ENCODE measurements at regions not wholly inside any gene's neighbourhood (a gene's known extent, or its start where the extent isn't known, plus 50 kb on each side); places are given as distances from the start of the nearest gene placed in this dataset.
"Not testable (repeated sequence)": the region's sequence is repeated elsewhere in the genome, so short reads cannot be mapped to it uniquely, and the experiment has no call there.

DNA sequence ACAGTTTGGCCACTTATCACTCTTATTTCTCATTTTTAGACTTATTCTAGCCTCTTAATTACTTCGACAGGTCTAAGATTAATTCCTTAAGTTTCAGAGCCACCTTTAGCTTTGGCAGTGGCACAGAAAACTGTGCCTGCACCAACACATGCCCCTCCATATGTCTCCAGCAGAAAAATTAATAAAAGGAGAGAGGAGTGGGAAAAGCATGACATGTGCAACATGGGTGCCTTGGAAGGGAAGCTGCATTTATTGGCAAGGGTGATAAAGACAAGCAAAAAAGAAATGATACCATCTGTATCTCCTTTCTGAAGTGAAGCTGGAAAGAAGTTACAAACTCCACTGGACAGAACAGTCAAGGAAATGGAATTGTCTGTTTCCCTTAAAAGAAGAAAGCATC is 121.7 kb upstream of the CFAP20DC start:
- H3K27me3 Mint-ChIP-seq: peaks cover 0 to 4% of the 10 kb centered on the region in 2 donors
- Histone ChIP-seq H3K4me1 (ENCODE audit: control insufficient read depth in 1 of 2, extremely low read depth in 1 of 2, insufficient read depth in 2 of 2, low read length in 2 of 2) (no peaks in the 10 kb centered on the region), H3K4me3 (ENCODE audit: control insufficient read depth in 1 of 2, extremely low read depth in 1 of 2, low read length in 1 of 2) (no peak overlapping the region), H3K9me3 (no peaks in the 10 kb centered on the region), H3K27me3 (replicated peaks in 1 of 2; ENCODE audit: control insufficient read depth in 2 of 2, extremely low read depth in 1 of 2, insufficient read depth in 2 of 2, low read length in 1 of 2) (no peaks in the 10 kb centered on the region), H3K27ac (ENCODE audit: low read length) (no peak overlapping the region), H3K36me3 (ENCODE audit: control insufficient read depth in 2 of 2, extremely low read depth in 1 of 2, insufficient read depth in 1 of 2, low read length in 1 of 2) (no peaks in the 10 kb centered on the region)
- H3K9me3 Mint-ChIP-seq: peaks cover 0 to 4% (median 0%) of the 10 kb centered on the region in 3 donors
- DNase-seq (no peak), ATAC-seq (replicated peaks in 1 of 4) (no peak)
- no peak overlapping the region for H3K4me3 Mint-ChIP-seq
- H3K36me3 Mint-ChIP-seq: no peaks in the 10 kb centered on the region
- CTCF ChIA-PET: no interaction called here
- POLR2A ChIA-PET: no interaction called here
- 67% methylated on average over 1 of the region's 1 CpG for WGBS (ENCODE audit: insufficient coverage)
- no peak overlapping the region for H3K27ac Mint-ChIP-seq
- H3K4me1 Mint-ChIP-seq: no peaks in the 10 kb centered on the region

DNA sequence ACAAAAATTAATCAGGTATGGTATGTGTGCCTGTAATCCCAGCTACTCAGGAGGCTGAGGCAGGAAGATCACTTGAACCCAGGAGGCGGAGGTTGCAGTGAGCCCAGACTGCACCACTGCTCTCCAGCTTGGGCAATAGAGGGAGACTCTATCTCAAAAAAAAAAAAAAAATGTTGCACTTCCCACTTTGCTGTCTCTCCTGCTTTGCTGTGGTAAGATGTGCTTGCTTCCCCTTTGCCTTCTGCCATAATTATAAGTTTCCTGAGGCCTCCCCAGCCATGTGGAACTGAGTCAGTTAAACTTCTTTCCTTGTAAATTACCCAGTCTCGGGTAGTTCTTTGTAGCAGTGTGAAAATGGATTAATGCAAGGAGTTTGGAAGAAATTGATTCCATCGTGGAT is 120.3 kb upstream of the CFAP20DC start:
- H3K27ac ChIP-seq (ENCODE audit: low read length); H3K36me3 Mint-ChIP-seq; H3K27me3 Mint-ChIP-seq; H3K4me1 ChIP-seq (ENCODE audit: control insufficient read depth in 1 of 2, extremely low read depth in 1 of 2, insufficient read depth in 2 of 2, low read length in 2 of 2); H3K36me3 ChIP-seq (ENCODE audit: control insufficient read depth in 2 of 2, extremely low read depth in 1 of 2, insufficient read depth in 1 of 2, low read length in 1 of 2); DNase-seq; H3K27ac Mint-ChIP-seq; H3K9me3 Mint-ChIP-seq; H3K4me3 Mint-ChIP-seq; POLR2A ChIA-PET; H3K4me3 ChIP-seq (ENCODE audit: control insufficient read depth in 1 of 2, extremely low read depth in 1 of 2, low read length in 1 of 2); H3K9me3 ChIP-seq; ATAC-seq (replicated peaks in 1 of 4); H3K27me3 ChIP-seq (replicated peaks in 1 of 2; ENCODE audit: control insufficient read depth in 2 of 2, extremely low read depth in 1 of 2, insufficient read depth in 2 of 2, low read length in 1 of 2); H3K4me1 Mint-ChIP-seq: not testable (repeated sequence)
- 82% methylated on average over 1 of the region's 3 CpGs for WGBS (ENCODE audit: insufficient coverage)
- CTCF ChIA-PET: interaction anchor here in 1 of 2 donors (0.7 kb wide), 1 partner anchor 25 kb away, joined by 3 read pairs; no protein-coding TSS in a partner anchor

DNA sequence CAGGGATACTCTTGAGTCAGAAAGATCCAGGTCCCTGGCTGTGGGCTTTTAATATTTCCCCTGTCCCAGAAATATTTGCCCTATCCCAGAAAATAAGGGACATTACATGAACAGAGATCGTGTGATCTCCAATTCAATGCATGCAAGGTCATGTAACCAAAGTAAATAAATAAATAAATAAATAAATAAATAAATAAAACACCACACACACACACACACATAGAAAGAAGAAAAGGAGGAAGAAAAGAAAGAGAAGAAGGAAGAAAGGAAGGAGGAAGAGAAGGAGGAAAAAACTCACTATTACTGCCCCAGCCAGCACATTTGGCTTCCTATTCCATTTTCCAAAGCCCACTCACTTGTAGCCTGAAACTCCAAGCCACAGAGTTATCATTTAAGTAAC is 117.9 kb upstream of the CFAP20DC start:
- no peaks in the 10 kb centered on the region for H3K36me3 Mint-ChIP-seq
- CTCF ChIA-PET: interaction anchor here in 1 of 2 donors (0.7 kb wide), 1 partner anchor 650 kb away, joined by 3 read pairs; no protein-coding TSS in a partner anchor
- DNase-seq: no peak

DNA sequence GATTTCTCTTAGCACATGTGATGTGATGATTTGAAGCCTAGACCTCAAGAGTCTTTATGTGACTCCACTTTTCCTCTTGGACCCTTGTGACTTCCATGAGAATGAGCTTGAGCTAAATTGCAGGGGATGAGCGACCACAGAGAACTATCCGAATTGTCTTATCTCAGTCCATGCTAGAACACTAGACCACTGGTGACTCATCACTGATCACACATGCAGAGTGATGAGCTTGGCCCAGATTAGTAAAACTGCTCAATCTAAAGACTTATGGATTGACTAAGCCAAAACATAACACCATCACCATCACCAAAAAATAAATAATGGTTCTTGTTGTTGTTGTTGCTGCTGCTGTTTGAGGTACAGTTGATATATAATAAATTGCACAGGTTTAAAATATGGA is 114.1 kb upstream of the CFAP20DC start:
- Histone ChIP-seq H3K9me3 (no peaks in the 10 kb centered on the region), H3K4me1 (ENCODE audit: control insufficient read depth in 1 of 2, extremely low read depth in 1 of 2, insufficient read depth in 2 of 2, low read length in 2 of 2) (no peaks in the 10 kb centered on the region), H3K27ac (ENCODE audit: low read length) (no peak overlapping the region), H3K36me3 (ENCODE audit: control insufficient read depth in 2 of 2, extremely low read depth in 1 of 2, insufficient read depth in 1 of 2, low read length in 1 of 2) (no peaks in the 10 kb centered on the region), H3K27me3 (replicated peaks in 1 of 2; ENCODE audit: control insufficient read depth in 2 of 2, extremely low read depth in 1 of 2, insufficient read depth in 2 of 2, low read length in 1 of 2) (no peaks in the 10 kb centered on the region), H3K4me3 (ENCODE audit: control insufficient read depth in 1 of 2, extremely low read depth in 1 of 2, low read length in 1 of 2) (no peak overlapping the region)
- DNase-seq: no peak
- CTCF ChIA-PET: no interaction called here
- no peaks in the 10 kb centered on the region for H3K9me3 Mint-ChIP-seq
- WGBS (ENCODE audit: insufficient coverage): 56% methylated on average over 2 of the region's 2 CpGs
- ATAC-seq (replicated peaks in 1 of 4): no peak
- H3K27ac Mint-ChIP-seq: no peak overlapping the region
- H3K27me3 Mint-ChIP-seq: peaks cover 0 to 1% of the 10 kb centered on the region in 2 donors
- H3K4me1 Mint-ChIP-seq: no peaks in the 10 kb centered on the region
- no peak overlapping the region for H3K4me3 Mint-ChIP-seq
- no peaks in the 10 kb centered on the region for H3K36me3 Mint-ChIP-seq
- POLR2A ChIA-PET: no interaction called here

More for the DNA sequence above, 117.9 kb upstream of the CFAP20DC start:
- no peaks in the 10 kb centered on the region for H3K4me1 Mint-ChIP-seq
- H3K27me3 Mint-ChIP-seq: no peaks in the 10 kb centered on the region
- H3K27me3 ChIP-seq (replicated peaks in 1 of 2; ENCODE audit: control insufficient read depth in 2 of 2, extremely low read depth in 1 of 2, insufficient read depth in 2 of 2, low read length in 1 of 2): no peaks in the 10 kb centered on the region
- POLR2A ChIA-PET: no interaction called here
- H3K4me1 ChIP-seq (ENCODE audit: control insufficient read depth in 1 of 2, extremely low read depth in 1 of 2, insufficient read depth in 2 of 2, low read length in 2 of 2): no peaks in the 10 kb centered on the region
- no peak overlapping the region for H3K4me3 ChIP-seq (ENCODE audit: control insufficient read depth in 1 of 2, extremely low read depth in 1 of 2, low read length in 1 of 2)
- no CpG with 5 or more reads among the region's 1 CpG for WGBS (ENCODE audit: insufficient coverage)
- H3K9me3 Mint-ChIP-seq: peaks cover 0 to 4% (median 0%) of the 10 kb centered on the region in 3 donors
- H3K27ac ChIP-seq (ENCODE audit: low read length): no peak overlapping the region
- no peaks in the 10 kb centered on the region for H3K9me3 ChIP-seq
- no peak overlapping the region for H3K4me3 Mint-ChIP-seq
- no peak for ATAC-seq (replicated peaks in 1 of 4)
- no peak overlapping the region for H3K27ac Mint-ChIP-seq
- H3K36me3 ChIP-seq (ENCODE audit: control insufficient read depth in 2 of 2, extremely low read depth in 1 of 2, insufficient read depth in 1 of 2, low read length in 1 of 2): no peaks in the 10 kb centered on the region

DNA sequence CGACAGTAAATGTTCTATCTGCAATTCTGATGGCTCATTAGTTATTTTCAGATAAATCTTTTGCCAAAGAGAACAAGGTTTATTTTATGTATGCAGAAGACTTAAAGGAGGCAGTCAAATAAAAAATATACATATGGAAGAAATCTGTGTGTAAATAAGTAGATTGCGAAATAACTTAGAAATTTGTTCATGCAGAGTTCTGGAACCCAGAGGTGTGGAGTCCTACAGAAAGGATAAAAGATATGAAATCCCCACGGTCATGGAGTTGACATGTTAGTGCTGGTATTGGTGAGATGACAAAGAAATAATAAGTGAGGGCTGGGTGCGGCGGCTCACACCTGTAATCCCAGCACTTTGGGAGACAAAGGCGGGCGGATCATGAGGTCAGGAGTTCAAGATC is 111.2 kb upstream of the CFAP20DC start:
- no peaks in the 10 kb centered on the region for H3K9me3 ChIP-seq
- no peak for DNase-seq
- CTCF ChIA-PET: no interaction called here
- ATAC-seq (replicated peaks in 1 of 4): no peak
- POLR2A ChIA-PET: no interaction called here
- Mint-ChIP-seq H3K27me3 (peaks cover 4 to 9% of the 10 kb centered on the region in 2 donors), H3K27ac (no peak overlapping the region), H3K36me3 (no peaks in the 10 kb centered on the region), H3K9me3 (no peaks in the 10 kb centered on the region), H3K4me1 (no peaks in the 10 kb centered on the region), H3K4me3 (no peak overlapping the region)
- H3K27ac ChIP-seq (ENCODE audit: low read length): no peak overlapping the region
- H3K4me3 ChIP-seq (ENCODE audit: control insufficient read depth in 1 of 2, extremely low read depth in 1 of 2, low read length in 1 of 2): no peak overlapping the region
- H3K27me3 ChIP-seq (replicated peaks in 1 of 2; ENCODE audit: control insufficient read depth in 2 of 2, extremely low read depth in 1 of 2, insufficient read depth in 2 of 2, low read length in 1 of 2): no peaks in the 10 kb centered on the region
- H3K36me3 ChIP-seq (ENCODE audit: control insufficient read depth in 2 of 2, extremely low read depth in 1 of 2, insufficient read depth in 1 of 2, low read length in 1 of 2): no peaks in the 10 kb centered on the region
- H3K4me1 ChIP-seq (ENCODE audit: control insufficient read depth in 1 of 2, extremely low read depth in 1 of 2, insufficient read depth in 2 of 2, low read length in 2 of 2): no peaks in the 10 kb centered on the region
- 88% methylated on average over 2 of the region's 7 CpGs for WGBS (ENCODE audit: insufficient coverage)

DNA sequence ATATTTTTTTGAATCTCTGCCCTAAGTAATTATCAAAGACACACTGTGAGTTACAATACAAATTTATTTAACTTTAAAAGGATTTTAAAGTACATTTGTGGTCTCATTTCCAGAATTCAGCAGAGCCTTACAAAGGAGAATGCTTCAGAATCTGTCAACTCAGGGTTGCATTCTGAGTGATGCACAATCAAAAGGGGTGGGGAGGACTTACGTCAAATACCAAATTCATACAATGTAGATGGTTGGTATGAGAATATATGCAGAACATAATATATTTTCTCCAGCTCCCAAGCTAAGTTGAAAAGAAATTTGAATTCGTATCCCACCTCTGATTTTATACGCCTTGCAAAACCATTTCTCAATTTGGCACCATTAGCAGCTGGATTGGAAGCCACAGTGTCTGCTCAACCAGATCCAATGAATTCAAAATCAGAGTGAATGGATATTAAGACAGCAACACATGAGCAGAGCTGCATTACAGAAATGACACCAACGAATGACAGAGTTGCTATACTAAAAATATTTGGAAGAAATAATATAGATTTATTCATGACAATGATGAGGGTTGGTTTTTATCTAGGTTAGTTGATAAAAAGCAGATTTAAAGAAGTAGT is 110.4 kb upstream of the CFAP20DC start:
- no peaks in the 10 kb centered on the region for H3K36me3 Mint-ChIP-seq
- peaks cover 4 to 9% of the 10 kb centered on the region in 2 donors for H3K27me3 Mint-ChIP-seq
- POLR2A ChIA-PET: no interaction called here

DNA sequence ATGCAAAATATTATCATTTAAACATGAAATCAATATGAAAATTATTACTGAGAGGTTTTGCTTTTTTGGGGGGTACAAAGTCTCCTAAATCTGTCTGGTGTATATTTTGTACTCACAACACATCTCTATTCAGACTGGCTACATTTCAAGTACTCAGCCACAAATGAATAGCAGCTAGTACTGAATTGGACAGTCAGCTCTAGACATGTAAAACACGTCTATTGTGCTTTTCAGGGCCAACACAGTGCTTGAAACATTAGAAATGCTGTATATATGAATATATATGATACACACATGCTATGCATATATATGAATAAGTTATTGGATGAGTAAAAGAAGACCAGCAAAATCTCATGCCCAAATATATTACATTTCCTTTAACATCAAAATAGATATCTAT is 103.8 kb upstream of the CFAP20DC start:
- Histone ChIP-seq H3K4me3 (ENCODE audit: control insufficient read depth in 1 of 2, extremely low read depth in 1 of 2, low read length in 1 of 2) (no peak overlapping the region), H3K4me1 (ENCODE audit: control insufficient read depth in 1 of 2, extremely low read depth in 1 of 2, insufficient read depth in 2 of 2, low read length in 2 of 2) (no peaks in the 10 kb centered on the region), H3K27me3 (replicated peaks in 1 of 2; ENCODE audit: control insufficient read depth in 2 of 2, extremely low read depth in 1 of 2, insufficient read depth in 2 of 2, low read length in 1 of 2) (no peaks in the 10 kb centered on the region), H3K36me3 (ENCODE audit: control insufficient read depth in 2 of 2, extremely low read depth in 1 of 2, insufficient read depth in 1 of 2, low read length in 1 of 2) (no peaks in the 10 kb centered on the region), H3K9me3 (no peaks in the 10 kb centered on the region), H3K27ac (ENCODE audit: low read length) (no peak overlapping the region)
- no peak overlapping the region for H3K27ac Mint-ChIP-seq
- POLR2A ChIA-PET: no interaction called here
- CTCF ChIA-PET: no interaction called here
- no peak for DNase-seq
- no CpG with 5 or more reads among the region's 1 CpG for WGBS (ENCODE audit: insufficient coverage)
- ATAC-seq (replicated peaks in 1 of 4): no peak
- no peak overlapping the region for H3K4me3 Mint-ChIP-seq
- no peaks in the 10 kb centered on the region for H3K36me3 Mint-ChIP-seq
- no peaks in the 10 kb centered on the region for H3K4me1 Mint-ChIP-seq
- H3K27me3 Mint-ChIP-seq: peaks cover 17% of the 10 kb centered on the region in 2 donors
- peaks cover 8 to 18% (median 11%) of the 10 kb centered on the region in 3 donors for H3K9me3 Mint-ChIP-seq

More for the DNA sequence above, 110.4 kb upstream of the CFAP20DC start:
- no CpG with 5 or more reads among the region's 4 CpGs for WGBS (ENCODE audit: insufficient coverage)
- Histone ChIP-seq H3K27ac (ENCODE audit: low read length) (no peak overlapping the region), H3K4me3 (ENCODE audit: control insufficient read depth in 1 of 2, extremely low read depth in 1 of 2, low read length in 1 of 2) (no peak overlapping the region), H3K36me3 (ENCODE audit: control insufficient read depth in 2 of 2, extremely low read depth in 1 of 2, insufficient read depth in 1 of 2, low read length in 1 of 2) (no peaks in the 10 kb centered on the region), H3K4me1 (ENCODE audit: control insufficient read depth in 1 of 2, extremely low read depth in 1 of 2, insufficient read depth in 2 of 2, low read length in 2 of 2) (no peaks in the 10 kb centered on the region), H3K27me3 (replicated peaks in 1 of 2; ENCODE audit: control insufficient read depth in 2 of 2, extremely low read depth in 1 of 2, insufficient read depth in 2 of 2, low read length in 1 of 2) (no peaks in the 10 kb centered on the region), H3K9me3 (no peaks in the 10 kb centered on the region)
- no peak overlapping the region for H3K4me3 Mint-ChIP-seq
- no peak overlapping the region for H3K27ac Mint-ChIP-seq
- no peak for DNase-seq
- CTCF ChIA-PET: no interaction called here
- no peaks in the 10 kb centered on the region for H3K4me1 Mint-ChIP-seq
- no peaks in the 10 kb centered on the region for H3K9me3 Mint-ChIP-seq
- no peak for ATAC-seq (replicated peaks in 1 of 4)
